GM12878 (cell line): ENCODE measurements at regions not wholly inside any gene's neighbourhood (a gene's known extent, or its start where the extent isn't known, plus 50 kb on each side); places are given as distances from the start of the nearest gene placed in this dataset.

Experiments
- ATAC-seq: fragments of 200-7000 bp; cut with Tn5 transposase; 3 replicates; pipeline ENCODE4 v1.9.1; 2020; ENCODE audit warnings: mild to moderate bottlenecking, moderate library complexity
- BruUV-seq: library from RNA; stranded (reverse); fragments of 400-500 nt; replicated peaks from 2 replicates; lab custom pipeline; 2021; lab: Mats Ljungman, UMichigan
- CTCF ChIA-PET: fragments of 300-600 bp; sonication (Branson Sonifier 250); formaldehyde crosslinking; extraction: SDS; loops from one replicate; lab custom pipeline; 2021; ENCODE audit warnings: inconsistent platforms; lab: Yijun Ruan, JAX
- POLR2A ChIA-PET: fragments of 350-600 bp; formaldehyde crosslinking; extraction: SDS; loops from one replicate; lab custom pipeline; 2021; ENCODE audit warnings: inconsistent platforms; lab: Charles Lee
- RAD21 ChIA-PET: fragments of 300-600 bp; sonication (Branson Sonifier 250); formaldehyde crosslinking; loops from one replicate; lab custom pipeline; 2023; ENCODE audit warnings: antibody characterized with exemption; ENCODE audit not compliant: unreplicated experiment; lab: Charles Lee
- SMC1A ChIA-PET: fragments of 300-600 bp; sonication (Branson Sonifier 250); formaldehyde crosslinking; loops from one replicate; lab custom pipeline; 2023; ENCODE audit not compliant: unreplicated experiment, uncharacterized antibody; lab: Charles Lee
- DNase-seq: peaks from one replicate; pipeline ENCODE4 v3.0.0-alpha.2; 2011; ENCODE audit warnings: low read depth, low spot score
- FAIRE-seq: peaks from 3 replicates; lab custom pipeline; 2011; peaks lifted over from hg19 to GRCh38; lab: Jason Lieb, UNC
- H2AFZ ChIP-seq: 2 replicates; pipeline ENCODE4 v1.6.0; 2011; ENCODE audit warnings: low read depth, low read length, control low read depth; ENCODE audit not compliant: control insufficient read depth
- H3K27ac ChIP-seq: 2 replicates; pipeline ENCODE4 v1.5.1; 2011; ENCODE audit warnings: control low read depth; ENCODE audit not compliant: control insufficient read depth, insufficient read depth
- H3K27me3 ChIP-seq, 2 experiments: replicated peaks in 1 of 2; 2 replicates each; pipeline versions ENCODE4 v1.6.0 to v1.6.1; 2011; ENCODE audit warnings: low read length in 1 of 2; ENCODE audit not compliant: control insufficient read depth in 2 of 2, insufficient read depth in 2 of 2
- H3K36me3 ChIP-seq, 2 experiments: 2 replicates each; pipeline ENCODE4 v1.5.1; 2011; ENCODE audit warnings: low read length in 1 of 2; ENCODE audit not compliant: control insufficient read depth in 2 of 2, insufficient read depth in 2 of 2
- H3K4me1 ChIP-seq: 2 replicates; pipeline ENCODE4 v1.6.1; 2011; ENCODE audit warnings: mild to moderate bottlenecking, low read length, moderate library complexity, mixed read lengths; ENCODE audit not compliant: control insufficient read depth, insufficient read depth
- H3K4me2 ChIP-seq: 2 replicates; pipeline ENCODE4 v1.6.0; 2011; ENCODE audit warnings: control low read depth; ENCODE audit not compliant: control insufficient read depth, insufficient read depth
- H3K4me3 ChIP-seq: fragments of 200-600 bp; sonication (generic); 2 replicates; pipeline ENCODE4 v1.5.1; 2016
- H3K79me2 ChIP-seq: 2 replicates; pipeline ENCODE4 v1.6.0; 2011; ENCODE audit warnings: low read length; ENCODE audit not compliant: control insufficient read depth, insufficient read depth
- H3K9ac ChIP-seq: 2 replicates; pipeline ENCODE4 v1.8.0; 2011; ENCODE audit warnings: low read length, control low read depth, mixed read lengths; ENCODE audit not compliant: control insufficient read depth, insufficient read depth
- H3K9me3 ChIP-seq: replicated peaks from 3 replicates; pipeline ENCODE4 v1.5.1; 2011; ENCODE audit warnings: mild to moderate bottlenecking, low read length; ENCODE audit not compliant: control insufficient read depth, insufficient read depth
- H4K20me1 ChIP-seq: 2 replicates; pipeline ENCODE4 v1.6.0; 2011; ENCODE audit not compliant: control insufficient read depth, insufficient read depth
- ASH2L ChIP-seq: fragments of 300-600, 200-600 bp; sonication (generic); IDR thresholded peaks from 2 replicates; pipeline ENCODE4 v1.6.1; 2017; ENCODE audit warnings: low read depth, mild to moderate bottlenecking, borderline replicate concordance
- BACH1 ChIP-seq: fragments of 450-650 bp; IDR thresholded peaks from 2 replicates; pipeline ENCODE4 v1.6.1; 2017; ENCODE audit warnings: mild to moderate bottlenecking, borderline replicate concordance
- CEBPB ChIP-seq, 2 experiments: fragments of 150-350 bp in 1 of 2; IDR thresholded peaks; 2 replicates each; pipeline ENCODE4 v1.6.1; 2012 to 2014; ENCODE audit warnings: low read depth in 2 of 2, low read length in 2 of 2, borderline replicate concordance in 1 of 2, inconsistent platforms in 1 of 2
- FOXK2 ChIP-seq: fragments of 450-650 bp; IDR thresholded peaks from 2 replicates; pipeline ENCODE4 v1.6.1; 2017; ENCODE audit warnings: mild to moderate bottlenecking, moderate library complexity
- MEF2A ChIP-seq: IDR thresholded peaks from 2 replicates; pipeline ENCODE4 v1.6.1; 2011; ENCODE audit warnings: low read depth, mild to moderate bottlenecking, low read length, moderate library complexity; ENCODE audit not compliant: insufficient read depth
- RAD51 ChIP-seq: fragments of 450-650 bp; IDR thresholded peaks from 2 replicates; pipeline ENCODE4 v1.6.1; 2016; ENCODE audit warnings: moderate library complexity, mild to moderate bottlenecking, inconsistent platforms
- TCF3 ChIP-seq: IDR thresholded peaks from 2 replicates; pipeline ENCODE4 v1.6.1; 2012; ENCODE audit warnings: low read depth, mild to moderate bottlenecking, low read length, borderline replicate concordance; ENCODE audit not compliant: insufficient read depth
- ZNF274 ChIP-seq: IDR thresholded peaks from one replicate; pipeline ENCODE4 v1.8.0; 2011; ENCODE audit not compliant: insufficient read length, insufficient read depth
- ZNF384 ChIP-seq: IDR thresholded peaks from 2 replicates; pipeline ENCODE4 v1.6.1; 2012; ENCODE audit warnings: low read depth, mild to moderate bottlenecking, low read length, improper control_type of control experiment, borderline replicate concordance
- ZZZ3 ChIP-seq: IDR thresholded peaks from 2 replicates; pipeline ENCODE4 v1.6.1; 2011; ENCODE audit warnings: low read depth; ENCODE audit not compliant: control insufficient read depth, insufficient read length
- in situ Hi-C: fragments of 300-500 bp; cut with MboI; formaldehyde crosslinking; loops from 9 replicates; pipeline ENCODE4 v1.14.3; 2018; ENCODE audit warnings: mixed read lengths
- intact Hi-C: fragments of 100-400 bp; cut with micrococcal nuclease; formaldehyde crosslinking; loops from one replicate; pipeline ENCODE4 v1.14.2; 2022; ENCODE audit not compliant: unreplicated experiment
- TF ChIP-seq, protein P1 (sequence below): fragments of 450-650 bp; formaldehyde crosslinking; IDR thresholded peaks from 2 replicates; pipeline ENCODE4 v1.4.0; 2020; ENCODE audit warnings: mild to moderate bottlenecking, moderate library complexity
- TF ChIP-seq, protein P2 (sequence below): fragments of 450-650 bp; IDR thresholded peaks from 2 replicates; pipeline ENCODE4 v1.6.1; 2016; ENCODE audit warnings: mild to moderate bottlenecking

DNA sequence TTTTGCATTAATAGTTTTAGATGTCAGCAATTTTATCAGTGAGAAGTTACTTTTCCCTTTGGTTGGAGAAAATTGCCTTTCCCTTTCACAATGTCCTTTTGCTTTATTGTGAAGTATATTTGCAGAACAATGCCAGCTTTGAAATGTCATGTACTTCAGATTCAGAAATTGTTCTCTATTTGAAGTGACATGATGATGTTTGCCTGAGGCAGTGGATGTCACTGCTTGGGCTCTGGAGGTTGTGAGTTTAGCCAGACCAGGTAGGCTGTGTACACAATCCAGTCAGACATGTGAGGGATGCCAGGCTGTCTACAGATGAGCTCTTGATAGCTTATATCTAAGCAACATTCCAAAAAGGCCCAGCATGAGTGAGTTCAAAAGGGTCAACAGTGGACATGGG, 451.9 kb upstream of the FBXO33 start:
- POLR2A ChIA-PET: no interaction called here
- H3K4me2 ChIP-seq: no peak overlapping the region
- no peak overlapping the region for H3K4me3 ChIP-seq
- no peaks in the 10 kb centered on the region for H3K9me3 ChIP-seq
- intact Hi-C loops: no loop called here
- H2AFZ ChIP-seq: no peak overlapping the region
- CTCF ChIA-PET: no interaction called here
- no peak for DNase-seq
- RAD21 ChIA-PET: interaction anchor here (0.7 kb wide), 1 partner anchor 398 kb away, joined by 3 read pairs; no protein-coding TSS in a partner anchor
- ATAC-seq: no peak
- FAIRE-seq: no peak
- no peaks in the 10 kb centered on the region for H4K20me1 ChIP-seq
- H3K4me1 ChIP-seq: no peaks in the 10 kb centered on the region
- no peak overlapping the region for H3K27ac ChIP-seq
- no peaks in the 10 kb centered on the region for H3K36me3 ChIP-seq
- no peak for TF ChIP-seq FOXK2
- no peak for TF ChIP-seq BACH1
- TF ChIP-seq MEF2A: no peak
- no peak for TF ChIP-seq ASH2L
- TF ChIP-seq ZNF274: no peak
- TF ChIP-seq, protein P1, sequence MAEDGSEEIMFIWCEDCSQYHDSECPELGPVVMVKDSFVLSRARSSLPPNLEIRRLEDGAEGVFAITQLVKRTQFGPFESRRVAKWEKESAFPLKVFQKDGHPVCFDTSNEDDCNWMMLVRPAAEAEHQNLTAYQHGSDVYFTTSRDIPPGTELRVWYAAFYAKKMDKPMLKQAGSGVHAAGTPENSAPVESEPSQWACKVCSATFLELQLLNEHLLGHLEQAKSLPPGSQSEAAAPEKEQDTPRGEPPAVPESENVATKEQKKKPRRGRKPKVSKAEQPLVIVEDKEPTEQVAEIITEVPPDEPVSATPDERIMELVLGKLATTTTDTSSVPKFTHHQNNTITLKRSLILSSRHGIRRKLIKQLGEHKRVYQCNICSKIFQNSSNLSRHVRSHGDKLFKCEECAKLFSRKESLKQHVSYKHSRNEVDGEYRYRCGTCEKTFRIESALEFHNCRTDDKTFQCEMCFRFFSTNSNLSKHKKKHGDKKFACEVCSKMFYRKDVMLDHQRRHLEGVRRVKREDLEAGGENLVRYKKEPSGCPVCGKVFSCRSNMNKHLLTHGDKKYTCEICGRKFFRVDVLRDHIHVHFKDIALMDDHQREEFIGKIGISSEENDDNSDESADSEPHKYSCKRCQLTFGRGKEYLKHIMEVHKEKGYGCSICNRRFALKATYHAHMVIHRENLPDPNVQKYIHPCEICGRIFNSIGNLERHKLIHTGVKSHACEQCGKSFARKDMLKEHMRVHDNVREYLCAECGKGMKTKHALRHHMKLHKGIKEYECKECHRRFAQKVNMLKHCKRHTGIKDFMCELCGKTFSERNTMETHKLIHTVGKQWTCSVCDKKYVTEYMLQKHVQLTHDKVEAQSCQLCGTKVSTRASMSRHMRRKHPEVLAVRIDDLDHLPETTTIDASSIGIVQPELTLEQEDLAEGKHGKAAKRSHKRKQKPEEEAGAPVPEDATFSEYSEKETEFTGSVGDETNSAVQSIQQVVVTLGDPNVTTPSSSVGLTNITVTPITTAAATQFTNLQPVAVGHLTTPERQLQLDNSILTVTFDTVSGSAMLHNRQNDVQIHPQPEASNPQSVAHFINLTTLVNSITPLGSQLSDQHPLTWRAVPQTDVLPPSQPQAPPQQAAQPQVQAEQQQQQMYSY: no peak
- no peak for TF ChIP-seq CEBPB (IDR thresholded peaks at IDR 0.05; ENCODE audit: borderline replicate concordance in 1 of 2, low read depth in 2 of 2, low read length in 2 of 2)
- no peak for TF ChIP-seq ZNF384
- no peak for TF ChIP-seq RAD51
- TF ChIP-seq ZZZ3: no peak
- TF ChIP-seq, protein P2, sequence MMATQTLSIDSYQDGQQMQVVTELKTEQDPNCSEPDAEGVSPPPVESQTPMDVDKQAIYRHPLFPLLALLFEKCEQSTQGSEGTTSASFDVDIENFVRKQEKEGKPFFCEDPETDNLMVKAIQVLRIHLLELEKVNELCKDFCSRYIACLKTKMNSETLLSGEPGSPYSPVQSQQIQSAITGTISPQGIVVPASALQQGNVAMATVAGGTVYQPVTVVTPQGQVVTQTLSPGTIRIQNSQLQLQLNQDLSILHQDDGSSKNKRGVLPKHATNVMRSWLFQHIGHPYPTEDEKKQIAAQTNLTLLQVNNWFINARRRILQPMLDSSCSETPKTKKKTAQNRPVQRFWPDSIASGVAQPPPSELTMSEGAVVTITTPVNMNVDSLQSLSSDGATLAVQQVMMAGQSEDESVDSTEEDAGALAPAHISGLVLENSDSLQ: no peak
- no peak for TF ChIP-seq TCF3
- TF ChIP-seq, all 136 proteins: peak for 0
- BruUV-seq: no TSS peak
- no peaks in the 10 kb centered on the region for H3K79me2 ChIP-seq
- H3K27me3 ChIP-seq: no peaks in the 10 kb centered on the region
- SMC1A ChIA-PET: interaction anchor here (0.5 to 1.1 kb wide), 3 partner anchors 13 to 111 kb away, joined by 3 read pairs; no protein-coding TSS in a partner anchor
- in situ Hi-C loops: no loop called here
- no peak overlapping the region for H3K9ac ChIP-seq
